Dendritic cell treated with granulocyte-macrophage colony-stimulating factor and Interleukin-4, amounts not matched to agents 40 ng/mL and 50 ng/mL, for 4 days (primary cell): ENCODE measurements at regions not wholly inside any gene's neighbourhood (a gene's known extent, or its start where the extent isn't known, plus 50 kb on each side); places are given as distances from the start of the nearest gene placed in this dataset.

Source experiments
- H3K27ac Mint-ChIP-seq: one replicate; pipeline ENCODE4 v1.8.0; 2022; ENCODE audit warnings: mild to moderate bottlenecking, mixed read lengths
- H3K27me3 Mint-ChIP-seq: one replicate; pipeline ENCODE4 v1.8.0; 2022; ENCODE audit warnings: mild to moderate bottlenecking, mixed read lengths
- H3K36me3 Mint-ChIP-seq: one replicate; pipeline ENCODE4 v1.8.0; 2022; ENCODE audit warnings: low read depth, mixed read lengths
- H3K4me1 Mint-ChIP-seq: one replicate; pipeline ENCODE4 v1.8.0; 2022; ENCODE audit warnings: low read depth, mixed read lengths
- H3K4me3 Mint-ChIP-seq: one replicate; pipeline ENCODE4 v1.8.0; 2022; ENCODE audit warnings: mild to moderate bottlenecking, moderate library complexity, mixed read lengths
- H3K9me3 Mint-ChIP-seq: one replicate; pipeline ENCODE4 v1.8.0; 2022; ENCODE audit warnings: mixed read lengths
- intact Hi-C: fragments of 100-400 bp; cut with micrococcal nuclease; formaldehyde crosslinking; loops from one replicate; pipeline ENCODE4 v1.15.0; 2022

DNA sequence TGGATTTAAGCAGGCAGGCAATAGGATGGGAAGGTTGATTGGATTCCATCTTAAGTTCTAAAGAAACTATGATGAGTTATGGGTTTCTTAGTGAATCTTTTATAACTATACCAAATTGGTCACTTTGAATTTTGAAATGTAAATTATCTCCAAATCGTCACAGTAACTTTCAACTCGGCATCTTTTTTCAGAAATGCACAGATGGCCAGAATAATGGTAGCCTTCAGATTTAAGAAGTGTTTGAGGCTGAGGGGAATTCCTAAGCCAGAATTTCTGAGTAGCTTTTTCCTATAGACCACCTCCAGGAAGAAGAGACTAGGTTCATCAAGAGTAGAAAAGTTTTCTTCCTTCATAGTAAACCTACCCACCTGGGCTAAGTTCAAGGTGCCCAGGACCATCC is 663.7 kb upstream of the TENM3 start:
- Mint-ChIP-seq H3K4me1 (no peaks in the 10 kb centered on the region), H3K9me3 (no peaks in the 10 kb centered on the region), H3K27me3 (no peaks in the 10 kb centered on the region), H3K36me3 (no peaks in the 10 kb centered on the region), H3K4me3 (no peak overlapping the region), H3K27ac (no peak overlapping the region)
- intact Hi-C loops, result no loop called here

DNA sequence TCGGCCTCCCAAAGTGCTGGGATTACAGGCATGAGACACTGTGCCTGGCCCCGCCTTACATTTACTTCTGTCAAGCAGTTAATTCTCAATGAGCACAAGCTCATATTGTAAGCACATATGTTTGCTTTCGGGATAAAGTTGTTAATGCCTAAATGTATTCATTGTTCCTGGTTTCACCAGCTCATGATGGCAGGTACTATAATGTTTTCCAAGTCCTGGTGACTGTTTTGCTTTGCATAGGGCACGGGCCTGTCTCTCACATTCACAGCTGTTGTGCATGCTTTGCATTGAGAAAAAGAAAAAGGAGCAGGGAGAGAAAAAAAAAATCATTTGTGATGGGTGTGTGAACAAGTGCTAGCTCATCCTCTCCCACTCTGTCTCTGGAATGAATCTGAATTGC is 661.2 kb upstream of the TENM3 start:
- no peaks in the 10 kb centered on the region for H3K36me3 Mint-ChIP-seq
- intact Hi-C loops, result no loop called here
- no peaks in the 10 kb centered on the region for H3K27me3 Mint-ChIP-seq
- H3K4me3 Mint-ChIP-seq, result no peak overlapping the region
- H3K9me3 Mint-ChIP-seq, result peaks cover 1% of the 10 kb centered on the region
- no peaks in the 10 kb centered on the region for H3K4me1 Mint-ChIP-seq
- H3K27ac Mint-ChIP-seq, result no peak overlapping the region

DNA sequence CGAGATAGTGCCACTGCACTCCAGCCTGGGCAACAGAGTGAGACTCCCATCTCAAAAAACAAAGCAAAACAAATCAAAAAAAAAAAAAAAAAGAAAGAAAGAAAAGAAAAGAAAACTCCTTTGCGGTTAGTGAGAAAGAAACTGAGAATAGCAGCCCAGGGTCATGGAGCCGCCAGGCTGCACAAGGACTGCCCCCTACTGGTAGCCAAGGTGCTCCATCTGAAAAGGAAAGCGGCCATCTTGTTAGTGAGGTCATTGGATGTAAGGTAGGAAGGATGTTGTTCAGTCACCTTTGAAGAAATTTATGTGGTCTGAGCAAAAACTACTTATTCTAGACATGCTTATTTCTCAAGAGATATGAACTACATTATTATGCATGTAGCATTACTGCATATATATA is 660.6 kb upstream of the TENM3 start:
- Mint-ChIP-seq H3K27ac (no peak overlapping the region), H3K27me3 (no peaks in the 10 kb centered on the region), H3K4me1 (no peaks in the 10 kb centered on the region), H3K4me3 (no peak overlapping the region), H3K36me3 (no peaks in the 10 kb centered on the region), H3K9me3 (peaks cover 7% of the 10 kb centered on the region)
- intact Hi-C loops, result no loop called here

DNA sequence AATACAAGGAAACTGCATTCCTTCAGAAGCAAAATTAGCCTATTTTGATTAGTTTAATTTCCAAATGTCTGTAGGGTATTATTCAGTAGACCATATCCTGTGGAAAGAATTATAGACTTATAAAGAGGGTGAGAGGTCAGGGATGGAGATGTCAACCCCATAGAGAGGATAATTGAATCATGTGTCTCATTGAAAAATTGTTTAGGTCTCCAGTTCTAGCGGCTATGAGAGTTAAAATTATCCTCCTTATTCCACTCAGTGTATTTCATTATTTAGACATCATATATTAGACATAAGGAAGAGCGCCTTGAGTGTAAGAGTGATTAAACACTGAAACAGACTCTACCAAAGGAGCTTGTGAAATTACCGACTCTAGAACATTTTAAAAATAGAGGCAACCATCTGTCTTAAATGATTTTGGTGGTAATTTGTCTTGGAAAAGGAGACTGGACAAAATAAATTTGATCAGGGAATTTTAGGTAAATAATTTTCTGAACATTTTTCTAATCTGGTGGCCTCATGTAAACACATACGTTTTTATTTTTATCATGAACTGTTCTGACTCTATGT is 654.4 kb upstream of the TENM3 start:
- no peak overlapping the region for H3K27ac Mint-ChIP-seq
- intact Hi-C loops, result no loop called here
- peaks cover 23% of the 10 kb centered on the region for H3K9me3 Mint-ChIP-seq
- H3K4me1 Mint-ChIP-seq, result no peaks in the 10 kb centered on the region
- H3K27me3 Mint-ChIP-seq, result no peaks in the 10 kb centered on the region
- H3K4me3 Mint-ChIP-seq, result no peak overlapping the region
- no peaks in the 10 kb centered on the region for H3K36me3 Mint-ChIP-seq

DNA sequence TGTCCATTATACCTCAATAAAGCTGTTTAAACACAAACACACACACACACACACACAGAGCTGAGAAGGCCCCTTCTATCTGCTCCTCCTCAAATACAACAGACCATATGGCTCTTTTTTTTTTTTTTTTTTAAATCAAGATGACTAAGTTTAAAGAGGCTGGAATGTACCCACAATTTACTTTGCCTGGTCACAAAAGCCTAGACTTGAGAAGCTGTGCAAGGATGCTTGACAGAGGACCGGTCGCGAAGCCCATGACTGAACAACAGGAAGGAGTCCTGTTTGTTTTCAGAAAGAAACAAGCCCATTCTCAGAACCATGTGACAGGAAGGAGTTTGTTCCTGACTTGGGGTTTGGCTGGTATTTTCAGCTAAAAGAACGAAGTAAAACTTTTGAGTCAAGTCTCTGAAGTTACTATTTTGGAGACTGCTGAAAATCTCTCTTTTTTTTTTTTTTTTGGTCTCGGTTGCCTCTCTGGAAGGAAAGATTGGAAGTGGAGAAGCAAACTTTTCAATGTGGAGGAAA is 650.9 kb upstream of the TENM3 start:
- intact Hi-C loops, result no loop called here
- Mint-ChIP-seq H3K27me3 (no peaks in the 10 kb centered on the region), H3K27ac (no peak overlapping the region), H3K9me3 (peaks cover 19% of the 10 kb centered on the region), H3K4me1 (no peaks in the 10 kb centered on the region), H3K4me3 (no peak overlapping the region), H3K36me3 (no peaks in the 10 kb centered on the region)

DNA sequence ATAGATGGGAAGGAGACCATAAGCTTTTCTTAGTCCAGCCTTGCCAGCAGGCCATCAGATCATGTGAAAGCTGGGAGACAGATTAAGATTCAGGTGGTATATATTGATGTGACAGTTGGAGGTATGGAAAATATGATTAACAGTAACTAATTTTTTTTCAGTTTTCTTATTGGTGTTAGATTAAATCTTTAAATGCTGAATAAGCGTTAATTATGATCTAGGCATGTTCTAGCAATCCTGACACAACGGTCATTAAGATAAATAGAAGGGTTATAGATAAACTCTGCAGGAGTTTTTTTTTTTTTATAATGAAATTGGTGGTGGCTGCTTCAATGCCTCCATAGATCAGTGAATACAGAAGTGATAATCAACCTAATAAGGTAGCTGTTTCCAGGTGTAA is 649.5 kb upstream of the TENM3 start:
- intact Hi-C loops, result no loop called here
- Mint-ChIP-seq H3K27me3 (no peaks in the 10 kb centered on the region), H3K4me3 (no peak overlapping the region), H3K27ac (no peak overlapping the region), H3K9me3 (peaks cover 10% of the 10 kb centered on the region), H3K36me3 (no peaks in the 10 kb centered on the region), H3K4me1 (no peaks in the 10 kb centered on the region)

DNA sequence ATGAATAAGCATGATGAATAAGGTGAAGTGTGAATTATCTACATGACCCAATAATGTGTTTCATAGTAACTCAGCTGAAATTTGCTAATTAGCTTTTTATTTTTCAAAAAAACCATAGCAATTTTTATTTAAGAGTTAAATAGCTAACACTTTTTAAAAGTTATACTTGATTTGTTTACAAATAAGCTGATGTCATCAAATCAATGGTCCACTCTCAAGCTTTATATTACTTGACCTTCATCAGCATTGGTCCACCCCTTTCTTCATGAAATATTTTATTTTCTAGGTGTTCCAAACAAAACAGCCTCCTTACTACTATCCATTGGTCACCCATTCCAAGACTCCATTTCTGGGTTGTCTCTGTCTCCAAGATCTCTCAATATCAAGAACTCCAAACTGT is 649.0 kb upstream of the TENM3 start:
- intact Hi-C loops, result no loop called here
- Mint-ChIP-seq H3K27ac (no peak overlapping the region), H3K4me1 (no peaks in the 10 kb centered on the region), H3K4me3 (no peak overlapping the region), H3K9me3 (peaks cover 5% of the 10 kb centered on the region), H3K27me3 (no peaks in the 10 kb centered on the region), H3K36me3 (no peaks in the 10 kb centered on the region)

DNA sequence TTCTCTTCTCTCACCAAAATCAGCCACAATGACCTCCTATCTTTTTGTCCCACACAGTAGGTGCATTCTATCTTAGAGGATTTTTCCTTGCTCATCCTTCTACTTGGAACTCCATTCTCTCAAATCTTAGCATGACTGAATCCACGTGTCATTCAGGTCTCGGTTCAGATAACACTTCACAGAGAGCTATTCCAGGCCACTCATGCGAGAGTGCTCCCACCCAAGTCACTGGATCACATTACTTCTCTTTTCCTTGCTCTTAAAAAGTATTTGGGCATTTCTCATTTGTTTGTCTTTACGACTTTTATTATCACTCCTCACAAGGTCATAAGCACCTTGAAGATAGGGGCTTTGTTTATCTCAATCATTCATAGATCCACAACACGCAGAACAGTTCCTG is 647.5 kb upstream of the TENM3 start:
- Mint-ChIP-seq H3K36me3 (no peaks in the 10 kb centered on the region), H3K4me3 (no peak overlapping the region), H3K27me3 (no peaks in the 10 kb centered on the region), H3K4me1 (no peaks in the 10 kb centered on the region), H3K27ac (no peak overlapping the region), H3K9me3 (peaks cover 5% of the 10 kb centered on the region)
- intact Hi-C loops, result no loop called here

DNA sequence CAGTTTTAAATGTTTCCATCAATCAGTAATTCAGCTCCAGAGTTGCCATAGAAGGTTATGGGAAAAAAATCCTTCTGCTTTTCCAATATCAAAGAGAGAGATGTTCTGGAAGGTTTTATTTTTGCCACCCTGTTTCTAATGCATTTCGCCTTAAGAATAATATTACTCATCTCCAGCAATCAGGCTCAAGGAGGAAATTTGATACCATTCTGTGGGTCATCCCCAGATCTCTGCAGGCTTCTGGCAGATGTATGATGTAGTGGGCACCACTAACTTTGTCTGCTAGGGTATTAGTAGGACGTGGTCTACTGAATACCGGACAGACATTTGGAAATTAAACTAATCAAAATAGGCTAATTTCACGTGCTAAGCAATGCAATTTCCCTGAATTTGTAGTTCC is 645.4 kb upstream of the TENM3 start:
- intact Hi-C loops, result no loop called here
- Mint-ChIP-seq H3K4me3 (no peak overlapping the region), H3K9me3 (peaks cover 5% of the 10 kb centered on the region), H3K27me3 (no peaks in the 10 kb centered on the region), H3K36me3 (no peaks in the 10 kb centered on the region), H3K4me1 (no peaks in the 10 kb centered on the region), H3K27ac (no peak overlapping the region)

DNA sequence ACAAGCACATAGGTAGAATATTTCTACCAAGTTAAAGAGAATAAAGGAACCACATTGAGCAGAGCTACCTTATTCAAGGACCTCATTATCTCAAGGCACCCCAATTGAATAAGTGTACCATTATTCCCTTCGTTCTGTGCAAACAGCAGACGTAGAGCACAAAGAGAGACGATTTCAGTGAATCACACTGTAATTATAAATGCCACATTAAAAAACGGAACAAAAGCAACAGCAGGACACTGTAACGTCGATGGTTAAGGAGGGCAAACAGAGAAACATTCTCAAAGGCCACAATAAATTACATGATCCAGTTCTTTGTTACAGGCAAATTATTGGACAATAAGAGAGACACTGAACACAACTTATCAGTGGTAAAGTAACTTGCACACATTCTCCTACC is 644.1 kb upstream of the TENM3 start:
- intact Hi-C loops, result no loop called here
- H3K27ac Mint-ChIP-seq, result no peak overlapping the region
- no peak overlapping the region for H3K4me3 Mint-ChIP-seq
- H3K4me1 Mint-ChIP-seq, result no peaks in the 10 kb centered on the region
- H3K36me3 Mint-ChIP-seq, result no peaks in the 10 kb centered on the region
- H3K27me3 Mint-ChIP-seq, result no peaks in the 10 kb centered on the region
- H3K9me3 Mint-ChIP-seq, result peaks cover 5% of the 10 kb centered on the region

DNA sequence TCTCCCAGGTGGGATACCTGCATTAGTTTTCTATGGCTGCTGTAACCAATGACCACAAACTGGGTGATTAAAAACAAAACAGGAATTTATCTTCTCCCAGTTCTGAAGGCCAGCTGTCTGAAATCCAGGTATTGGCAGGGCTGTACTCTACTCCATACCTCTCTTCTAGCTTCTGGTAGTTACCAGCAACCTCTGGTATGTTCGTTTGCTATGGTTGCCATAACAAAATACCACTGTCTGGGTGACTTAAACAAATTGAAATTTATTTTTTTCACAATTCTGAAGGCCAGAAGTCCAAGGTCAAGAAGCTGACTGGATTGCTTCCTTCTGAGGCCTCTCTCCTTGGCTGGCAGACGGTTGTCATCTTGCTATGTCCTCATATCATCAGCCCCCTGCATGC is 642.1 kb upstream of the TENM3 start:
- Mint-ChIP-seq H3K9me3 (peaks cover 5% of the 10 kb centered on the region), H3K27ac (no peak overlapping the region), H3K36me3 (no peaks in the 10 kb centered on the region), H3K4me1 (no peaks in the 10 kb centered on the region), H3K4me3 (no peak overlapping the region), H3K27me3 (no peaks in the 10 kb centered on the region)
- intact Hi-C loops, result no loop called here

DNA sequence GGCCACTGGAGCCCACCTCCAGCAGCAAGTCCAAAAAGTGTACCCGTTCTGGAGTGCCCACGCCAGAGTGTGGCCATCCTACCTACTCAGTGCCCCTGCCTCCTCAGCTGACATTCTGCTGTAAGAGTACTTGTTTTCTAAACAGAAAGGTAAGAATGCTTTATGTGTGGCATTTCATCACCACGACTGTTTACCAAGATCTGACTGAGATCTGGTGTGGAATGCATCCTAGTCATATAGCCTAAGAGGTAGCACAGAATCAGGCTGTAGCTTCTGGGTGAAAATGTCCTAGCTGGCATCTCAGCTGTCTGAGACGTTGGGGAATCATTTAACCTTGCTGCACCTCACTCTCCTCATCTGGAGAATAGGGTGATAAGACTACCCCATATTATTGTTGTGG is 638.7 kb upstream of the TENM3 start:
- Mint-ChIP-seq H3K4me3 (no peak overlapping the region), H3K4me1 (no peaks in the 10 kb centered on the region), H3K36me3 (no peaks in the 10 kb centered on the region), H3K27ac (no peak overlapping the region), H3K9me3 (no peaks in the 10 kb centered on the region), H3K27me3 (no peaks in the 10 kb centered on the region)
- intact Hi-C loops, result no loop called here

DNA sequence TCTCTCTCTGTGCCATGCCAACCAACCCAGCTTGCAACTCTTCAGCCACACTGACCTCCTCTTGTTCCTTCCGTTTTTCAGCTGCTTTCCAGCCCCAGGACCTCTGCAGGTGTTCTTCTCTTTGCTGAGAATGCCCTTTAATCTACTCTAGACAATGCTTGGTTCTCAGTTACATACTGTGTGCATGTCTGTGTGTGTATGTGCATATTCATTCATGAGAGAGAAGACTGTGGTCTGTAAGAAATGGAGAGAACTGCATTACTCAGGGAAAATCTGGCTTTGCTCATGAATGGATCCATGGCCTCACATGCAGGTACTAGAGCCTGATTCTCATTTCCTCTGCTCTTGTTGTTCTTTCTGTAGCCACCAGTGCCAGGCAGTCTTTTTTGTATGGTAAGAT is 636.9 kb upstream of the TENM3 start:
- Mint-ChIP-seq H3K36me3 (no peaks in the 10 kb centered on the region), H3K27ac (no peak overlapping the region)
- intact Hi-C loops, result no loop called here

DNA sequence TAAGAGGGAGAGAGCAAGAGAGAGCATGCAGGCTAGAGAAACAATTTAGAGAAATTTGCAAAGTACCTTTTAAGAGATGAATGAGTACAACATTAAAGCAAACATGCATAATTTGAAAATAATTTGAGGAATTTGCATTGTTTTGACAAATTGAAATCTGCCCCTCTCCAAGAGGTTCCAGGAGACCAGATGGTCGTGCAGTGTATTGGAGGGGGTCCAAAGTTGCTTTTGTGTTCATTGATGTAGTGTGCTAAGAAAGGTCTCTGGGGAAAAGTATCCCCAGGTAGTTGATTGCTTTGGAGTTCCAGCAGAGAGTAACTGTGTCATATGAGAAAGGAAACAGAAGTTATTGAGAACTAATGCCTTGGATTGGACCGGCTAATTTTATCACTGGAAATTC is 635.0 kb upstream of the TENM3 start:
- Mint-ChIP-seq H3K4me1 (no peaks in the 10 kb centered on the region), H3K36me3 (no peaks in the 10 kb centered on the region), H3K27ac (no peak overlapping the region), H3K27me3 (no peaks in the 10 kb centered on the region), H3K9me3 (no peaks in the 10 kb centered on the region), H3K4me3 (no peak overlapping the region)
- intact Hi-C loops, result no loop called here

More for the DNA sequence above, 636.9 kb upstream of the TENM3 start:
- Mint-ChIP-seq H3K9me3 (no peaks in the 10 kb centered on the region), H3K4me1 (no peaks in the 10 kb centered on the region), H3K27me3 (no peaks in the 10 kb centered on the region), H3K4me3 (no peak overlapping the region)

DNA sequence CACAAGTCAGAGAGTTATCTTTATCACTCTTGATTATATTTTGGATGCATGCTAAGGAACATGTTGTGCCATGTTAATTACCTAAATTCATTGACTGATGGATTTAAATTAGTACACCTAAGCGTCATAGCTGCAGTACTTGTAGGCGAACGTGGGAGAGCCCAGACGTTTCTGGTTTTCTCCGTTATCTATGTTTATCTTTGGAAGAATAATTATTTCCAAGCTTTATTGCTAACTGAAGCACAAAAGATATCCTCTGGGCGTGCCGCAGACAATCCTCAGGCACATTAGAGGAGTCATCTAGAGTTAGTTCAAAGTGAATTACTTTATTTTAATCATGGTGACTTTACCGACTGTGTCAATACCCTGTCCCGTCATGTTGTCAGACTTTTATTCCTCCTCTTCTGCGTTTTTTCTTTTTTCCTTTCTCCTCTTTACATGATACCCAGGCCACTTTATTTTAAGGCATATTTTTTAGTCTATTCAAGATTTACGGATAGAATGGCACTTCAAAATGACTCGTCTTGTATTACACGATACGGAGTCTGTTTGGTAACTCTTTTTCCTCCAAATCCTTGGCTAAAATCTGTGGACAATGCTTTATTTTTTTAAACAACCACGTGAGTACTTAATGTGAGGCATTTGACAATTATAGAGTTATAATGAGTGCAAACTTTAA is 632.0 kb upstream of the TENM3 start:
- no peaks in the 10 kb centered on the region for H3K36me3 Mint-ChIP-seq
- no peaks in the 10 kb centered on the region for H3K4me1 Mint-ChIP-seq
- intact Hi-C loops, result no loop called here
- H3K9me3 Mint-ChIP-seq, result no peaks in the 10 kb centered on the region
- no peaks in the 10 kb centered on the region for H3K27me3 Mint-ChIP-seq
- H3K27ac Mint-ChIP-seq, result no peak overlapping the region
- no peak overlapping the region for H3K4me3 Mint-ChIP-seq
